ENCODE measurements at regions not wholly inside any gene's neighbourhood (a gene's known extent, or its start where the extent isn't known, plus 50 kb on each side); places are given as distances from the start of the nearest gene placed in this dataset.

GRCh38 chr14:98910061-98910460, 361.9 kb downstream of the BCL11B start:
- DNase-seq (ENCODE audit: low read depth): no peak
- TF ChIP-seq, protein P1, sequence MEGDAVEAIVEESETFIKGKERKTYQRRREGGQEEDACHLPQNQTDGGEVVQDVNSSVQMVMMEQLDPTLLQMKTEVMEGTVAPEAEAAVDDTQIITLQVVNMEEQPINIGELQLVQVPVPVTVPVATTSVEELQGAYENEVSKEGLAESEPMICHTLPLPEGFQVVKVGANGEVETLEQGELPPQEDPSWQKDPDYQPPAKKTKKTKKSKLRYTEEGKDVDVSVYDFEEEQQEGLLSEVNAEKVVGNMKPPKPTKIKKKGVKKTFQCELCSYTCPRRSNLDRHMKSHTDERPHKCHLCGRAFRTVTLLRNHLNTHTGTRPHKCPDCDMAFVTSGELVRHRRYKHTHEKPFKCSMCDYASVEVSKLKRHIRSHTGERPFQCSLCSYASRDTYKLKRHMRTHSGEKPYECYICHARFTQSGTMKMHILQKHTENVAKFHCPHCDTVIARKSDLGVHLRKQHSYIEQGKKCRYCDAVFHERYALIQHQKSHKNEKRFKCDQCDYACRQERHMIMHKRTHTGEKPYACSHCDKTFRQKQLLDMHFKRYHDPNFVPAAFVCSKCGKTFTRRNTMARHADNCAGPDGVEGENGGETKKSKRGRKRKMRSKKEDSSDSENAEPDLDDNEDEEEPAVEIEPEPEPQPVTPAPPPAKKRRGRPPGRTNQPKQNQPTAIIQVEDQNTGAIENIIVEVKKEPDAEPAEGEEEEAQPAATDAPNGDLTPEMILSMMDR (IDR thresholded peaks at IDR 0.05; ENCODE audit: control insufficient read depth, extremely low read depth, insufficient read depth): no peak
- H3K4me3 ChIP-seq (ENCODE audit: low read depth, low read length): no peak overlapping the region

GRCh38 chr14:98912655-98913054, 359.3 kb downstream of the BCL11B start:
- DNase-seq (ENCODE audit: low read depth): no peak
- TF ChIP-seq, protein P1 (IDR thresholded peaks at IDR 0.05; ENCODE audit: control insufficient read depth, extremely low read depth, insufficient read depth): no peak

DNA sequence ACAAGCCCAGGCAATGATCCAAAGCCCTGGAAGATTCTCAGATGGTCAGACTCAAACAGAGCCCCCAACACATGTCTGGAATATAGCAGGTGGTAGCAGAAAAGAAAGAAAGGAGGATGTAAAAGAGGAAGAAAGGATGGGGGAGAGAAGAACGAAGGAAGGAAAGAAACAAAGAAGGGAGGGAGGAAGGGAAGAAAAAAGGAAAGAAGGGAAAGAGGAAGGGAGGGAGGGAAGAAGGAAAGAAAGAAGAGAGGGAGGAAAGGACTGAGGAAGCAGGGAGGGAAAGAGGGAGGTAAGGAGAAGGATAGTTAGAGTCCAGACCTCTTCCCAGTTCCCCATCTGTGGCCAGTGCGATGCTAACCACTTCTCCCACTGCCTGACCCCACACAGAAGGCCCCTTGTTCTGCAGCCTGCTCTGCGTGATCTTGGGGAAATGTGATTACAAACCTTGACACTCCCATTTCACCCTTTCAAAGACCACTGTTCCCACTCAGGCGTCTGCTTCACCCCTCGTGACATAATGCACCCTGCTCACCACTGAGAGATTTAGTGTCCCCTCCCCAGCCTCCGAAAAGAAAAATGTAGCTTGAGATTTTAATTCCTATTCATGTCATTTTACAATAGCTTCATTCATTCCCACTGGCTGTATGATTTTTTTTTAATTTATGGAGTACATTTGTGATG, 357.9 kb downstream of the BCL11B start:
- TF ChIP-seq, protein P1 (IDR thresholded peaks at IDR 0.05; ENCODE audit: control insufficient read depth, extremely low read depth, insufficient read depth): no peak
- DNase-seq (ENCODE audit: low read depth): no peak
- H3K4me3 ChIP-seq (ENCODE audit: low read depth, low read length): no peak overlapping the region

More at GRCh38 chr14:98912655-98913054, 359.3 kb downstream of the BCL11B start:
- no peak overlapping the region for H3K4me3 ChIP-seq (ENCODE audit: low read depth, low read length)

GRCh38 chr14:98914942-98915341, 357.1 kb downstream of the BCL11B start:
- H3K4me3 ChIP-seq (ENCODE audit: low read depth, low read length): no peak overlapping the region
- TF ChIP-seq, protein P1 (IDR thresholded peaks at IDR 0.05; ENCODE audit: control insufficient read depth, extremely low read depth, insufficient read depth): no peak
- no peak for DNase-seq (ENCODE audit: low read depth)

DNA sequence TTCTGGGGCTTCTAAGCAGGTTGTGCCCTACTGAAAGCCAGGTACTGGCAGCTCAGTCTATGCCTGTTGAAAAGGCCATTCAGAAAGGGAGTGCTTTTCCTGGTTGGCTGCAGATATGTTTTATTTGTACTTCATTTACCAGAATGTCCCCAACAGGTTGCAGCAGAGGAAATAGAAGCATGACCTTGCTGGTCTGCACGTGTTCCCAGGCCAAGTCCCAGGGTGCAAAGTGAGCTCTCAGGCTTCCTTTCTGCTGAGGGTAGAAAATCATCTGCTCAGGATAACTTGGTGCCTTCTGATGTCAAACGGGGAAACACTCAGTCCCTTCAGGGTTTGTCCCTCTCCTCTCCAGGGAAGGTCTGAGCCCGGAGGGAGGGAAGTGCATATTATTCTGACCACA, 356.4 kb downstream of the BCL11B start:
- TF ChIP-seq, protein P1 (IDR thresholded peaks at IDR 0.05; ENCODE audit: control insufficient read depth, extremely low read depth, insufficient read depth): no peak

DNA sequence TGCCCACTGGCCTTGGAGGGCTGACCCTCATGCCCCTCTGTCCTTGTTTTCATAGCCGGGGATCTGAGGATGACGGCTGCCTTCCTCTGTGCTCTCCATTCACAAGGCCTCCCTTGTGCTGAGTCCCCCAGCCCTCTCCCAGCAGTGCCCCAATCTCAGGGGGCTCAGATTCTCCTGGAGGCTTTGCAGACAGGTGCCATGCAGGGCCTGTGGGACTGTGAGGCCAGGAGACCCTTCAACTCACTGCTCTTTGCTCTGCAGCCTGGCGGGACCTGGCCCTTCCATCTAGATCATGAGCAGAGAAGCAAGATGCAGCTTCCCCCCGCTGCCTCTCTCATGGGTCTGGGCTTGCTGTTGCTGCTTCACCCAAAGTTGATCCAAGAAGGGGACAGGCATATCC, 356.0 kb downstream of the BCL11B start:
- DNase-seq (ENCODE audit: low read depth): no peak
- H3K4me3 ChIP-seq (ENCODE audit: low read depth, low read length): no peak overlapping the region
- TF ChIP-seq, protein P1 (IDR thresholded peaks at IDR 0.05; ENCODE audit: control insufficient read depth, extremely low read depth, insufficient read depth): no peak

More for the DNA sequence above, 356.4 kb downstream of the BCL11B start:
- no peak for DNase-seq (ENCODE audit: low read depth)
- H3K4me3 ChIP-seq (ENCODE audit: low read depth, low read length): no peak overlapping the region

DNA sequence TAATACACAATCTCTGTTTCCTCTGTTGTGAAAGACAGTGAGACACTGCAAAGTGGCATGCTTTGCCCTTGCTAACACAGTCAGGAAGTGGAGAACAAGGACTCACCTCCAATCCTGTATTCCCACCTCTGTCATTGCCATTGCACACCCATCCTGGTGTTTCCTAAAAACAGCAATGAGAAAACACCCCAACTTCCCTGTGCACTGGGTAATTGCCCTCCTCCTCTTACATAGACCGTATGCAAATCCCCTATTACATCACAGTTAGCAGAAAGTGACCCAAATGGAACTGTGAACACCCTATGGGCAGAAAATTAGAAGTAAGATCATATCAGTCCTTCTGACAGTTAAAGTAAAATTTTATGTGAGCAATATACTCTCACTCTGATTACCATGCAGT, 355.5 kb downstream of the BCL11B start:
- no peak overlapping the region for H3K4me3 ChIP-seq (ENCODE audit: low read depth, low read length)
- DNase-seq (ENCODE audit: low read depth): no peak
- TF ChIP-seq, protein P1 (IDR thresholded peaks at IDR 0.05; ENCODE audit: control insufficient read depth, extremely low read depth, insufficient read depth): no peak

All from LNCaP clone FGC (cell line).